H1 (cell line): ENCODE measurements at regions not wholly inside any gene's neighbourhood (a gene's known extent, or its start where the extent isn't known, plus 50 kb on each side); places are given as distances from the start of the nearest gene placed in this dataset.

Experiments used
- SP4 ChIP-seq: IDR thresholded peaks from 2 replicates; pipeline ENCODE4 v1.6.1; 2012; ENCODE audit warnings: low read length, inconsistent platforms
- YY1 ChIP-seq: IDR thresholded peaks from 2 replicates; pipeline ENCODE4 v1.6.1; 2011; ENCODE audit warnings: low read depth, mild to moderate bottlenecking, low read length
- TF ChIP-seq, protein P1 (sequence below): fragments of 300-600 bp; sonication (generic); IDR thresholded peaks from 2 replicates; pipeline ENCODE4 v1.7.1; 2012; ENCODE audit warnings: low read length, moderate library complexity, mild to moderate bottlenecking, inconsistent platforms; ENCODE audit not compliant: insufficient replicate concordance
- TF ChIP-seq, protein P2 (sequence below), 3 experiments: IDR thresholded peaks; 1 replicate in 2 of 3; 2 replicates in 1 of 3; pipeline versions ENCODE4 v1.5.1 to v1.6.1; 2011; ENCODE audit warnings: low read length in 3 of 3, mild to moderate bottlenecking in 3 of 3, inconsistent platforms in 2 of 3, low read depth in 1 of 3, moderate library complexity in 1 of 3; ENCODE audit not compliant: insufficient read depth in 1 of 3; ENCODE audit errors: control extremely low read depth in 1 of 3

DNA sequence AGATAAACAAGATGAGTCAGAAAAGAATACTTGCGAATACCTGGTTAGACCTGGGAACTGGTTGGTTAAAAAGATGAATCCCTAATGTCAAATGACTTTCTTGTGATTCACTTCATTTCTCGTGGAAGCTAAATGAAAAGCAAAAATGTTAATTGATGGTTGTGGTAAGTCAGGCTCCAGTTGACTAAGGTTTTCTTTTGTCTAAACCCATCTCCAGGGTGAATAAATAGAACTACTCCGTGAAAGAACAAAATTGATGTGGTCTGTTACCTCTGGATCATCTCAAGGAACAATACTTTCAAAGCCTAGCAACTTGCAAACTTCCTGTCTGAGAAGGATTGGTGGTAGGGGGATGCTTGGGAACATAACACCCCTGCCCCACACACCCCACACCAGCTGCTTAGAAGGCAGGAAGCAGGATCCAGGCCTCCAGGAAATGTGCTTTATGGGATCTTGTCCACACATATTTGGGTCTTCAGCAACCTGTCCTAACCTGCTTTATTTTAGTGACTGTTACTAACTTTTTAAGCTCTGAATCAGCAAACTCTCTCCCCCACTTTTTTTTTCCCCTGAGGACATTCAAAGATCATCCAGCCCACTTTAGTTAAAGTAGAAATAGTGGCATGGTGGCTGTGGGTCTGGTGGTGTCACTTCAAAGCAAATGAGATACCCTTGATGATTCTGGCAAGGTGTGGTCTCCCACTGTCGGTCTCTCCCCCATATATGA, 60.4 kb upstream of the PTHLH start (continued):
- TF ChIP-seq, protein P1, sequence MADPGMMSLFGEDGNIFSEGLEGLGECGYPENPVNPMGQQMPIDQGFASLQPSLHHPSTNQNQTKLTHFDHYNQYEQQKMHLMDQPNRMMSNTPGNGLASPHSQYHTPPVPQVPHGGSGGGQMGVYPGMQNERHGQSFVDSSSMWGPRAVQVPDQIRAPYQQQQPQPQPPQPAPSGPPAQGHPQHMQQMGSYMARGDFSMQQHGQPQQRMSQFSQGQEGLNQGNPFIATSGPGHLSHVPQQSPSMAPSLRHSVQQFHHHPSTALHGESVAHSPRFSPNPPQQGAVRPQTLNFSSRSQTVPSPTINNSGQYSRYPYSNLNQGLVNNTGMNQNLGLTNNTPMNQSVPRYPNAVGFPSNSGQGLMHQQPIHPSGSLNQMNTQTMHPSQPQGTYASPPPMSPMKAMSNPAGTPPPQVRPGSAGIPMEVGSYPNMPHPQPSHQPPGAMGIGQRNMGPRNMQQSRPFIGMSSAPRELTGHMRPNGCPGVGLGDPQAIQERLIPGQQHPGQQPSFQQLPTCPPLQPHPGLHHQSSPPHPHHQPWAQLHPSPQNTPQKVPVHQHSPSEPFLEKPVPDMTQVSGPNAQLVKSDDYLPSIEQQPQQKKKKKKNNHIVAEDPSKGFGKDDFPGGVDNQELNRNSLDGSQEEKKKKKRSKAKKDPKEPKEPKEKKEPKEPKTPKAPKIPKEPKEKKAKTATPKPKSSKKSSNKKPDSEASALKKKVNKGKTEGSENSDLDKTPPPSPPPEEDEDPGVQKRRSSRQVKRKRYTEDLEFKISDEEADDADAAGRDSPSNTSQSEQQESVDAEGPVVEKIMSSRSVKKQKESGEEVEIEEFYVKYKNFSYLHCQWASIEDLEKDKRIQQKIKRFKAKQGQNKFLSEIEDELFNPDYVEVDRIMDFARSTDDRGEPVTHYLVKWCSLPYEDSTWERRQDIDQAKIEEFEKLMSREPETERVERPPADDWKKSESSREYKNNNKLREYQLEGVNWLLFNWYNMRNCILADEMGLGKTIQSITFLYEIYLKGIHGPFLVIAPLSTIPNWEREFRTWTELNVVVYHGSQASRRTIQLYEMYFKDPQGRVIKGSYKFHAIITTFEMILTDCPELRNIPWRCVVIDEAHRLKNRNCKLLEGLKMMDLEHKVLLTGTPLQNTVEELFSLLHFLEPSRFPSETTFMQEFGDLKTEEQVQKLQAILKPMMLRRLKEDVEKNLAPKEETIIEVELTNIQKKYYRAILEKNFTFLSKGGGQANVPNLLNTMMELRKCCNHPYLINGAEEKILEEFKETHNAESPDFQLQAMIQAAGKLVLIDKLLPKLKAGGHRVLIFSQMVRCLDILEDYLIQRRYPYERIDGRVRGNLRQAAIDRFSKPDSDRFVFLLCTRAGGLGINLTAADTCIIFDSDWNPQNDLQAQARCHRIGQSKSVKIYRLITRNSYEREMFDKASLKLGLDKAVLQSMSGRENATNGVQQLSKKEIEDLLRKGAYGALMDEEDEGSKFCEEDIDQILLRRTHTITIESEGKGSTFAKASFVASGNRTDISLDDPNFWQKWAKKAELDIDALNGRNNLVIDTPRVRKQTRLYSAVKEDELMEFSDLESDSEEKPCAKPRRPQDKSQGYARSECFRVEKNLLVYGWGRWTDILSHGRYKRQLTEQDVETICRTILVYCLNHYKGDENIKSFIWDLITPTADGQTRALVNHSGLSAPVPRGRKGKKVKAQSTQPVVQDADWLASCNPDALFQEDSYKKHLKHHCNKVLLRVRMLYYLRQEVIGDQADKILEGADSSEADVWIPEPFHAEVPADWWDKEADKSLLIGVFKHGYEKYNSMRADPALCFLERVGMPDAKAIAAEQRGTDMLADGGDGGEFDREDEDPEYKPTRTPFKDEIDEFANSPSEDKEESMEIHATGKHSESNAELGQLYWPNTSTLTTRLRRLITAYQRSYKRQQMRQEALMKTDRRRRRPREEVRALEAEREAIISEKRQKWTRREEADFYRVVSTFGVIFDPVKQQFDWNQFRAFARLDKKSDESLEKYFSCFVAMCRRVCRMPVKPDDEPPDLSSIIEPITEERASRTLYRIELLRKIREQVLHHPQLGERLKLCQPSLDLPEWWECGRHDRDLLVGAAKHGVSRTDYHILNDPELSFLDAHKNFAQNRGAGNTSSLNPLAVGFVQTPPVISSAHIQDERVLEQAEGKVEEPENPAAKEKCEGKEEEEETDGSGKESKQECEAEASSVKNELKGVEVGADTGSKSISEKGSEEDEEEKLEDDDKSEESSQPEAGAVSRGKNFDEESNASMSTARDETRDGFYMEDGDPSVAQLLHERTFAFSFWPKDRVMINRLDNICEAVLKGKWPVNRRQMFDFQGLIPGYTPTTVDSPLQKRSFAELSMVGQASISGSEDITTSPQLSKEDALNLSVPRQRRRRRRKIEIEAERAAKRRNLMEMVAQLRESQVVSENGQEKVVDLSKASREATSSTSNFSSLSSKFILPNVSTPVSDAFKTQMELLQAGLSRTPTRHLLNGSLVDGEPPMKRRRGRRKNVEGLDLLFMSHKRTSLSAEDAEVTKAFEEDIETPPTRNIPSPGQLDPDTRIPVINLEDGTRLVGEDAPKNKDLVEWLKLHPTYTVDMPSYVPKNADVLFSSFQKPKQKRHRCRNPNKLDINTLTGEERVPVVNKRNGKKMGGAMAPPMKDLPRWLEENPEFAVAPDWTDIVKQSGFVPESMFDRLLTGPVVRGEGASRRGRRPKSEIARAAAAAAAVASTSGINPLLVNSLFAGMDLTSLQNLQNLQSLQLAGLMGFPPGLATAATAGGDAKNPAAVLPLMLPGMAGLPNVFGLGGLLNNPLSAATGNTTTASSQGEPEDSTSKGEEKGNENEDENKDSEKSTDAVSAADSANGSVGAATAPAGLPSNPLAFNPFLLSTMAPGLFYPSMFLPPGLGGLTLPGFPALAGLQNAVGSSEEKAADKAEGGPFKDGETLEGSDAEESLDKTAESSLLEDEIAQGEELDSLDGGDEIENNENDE, result no peak
- TF ChIP-seq SP4 (no peak), YY1 (no peak)
- TF ChIP-seq, protein P2, sequence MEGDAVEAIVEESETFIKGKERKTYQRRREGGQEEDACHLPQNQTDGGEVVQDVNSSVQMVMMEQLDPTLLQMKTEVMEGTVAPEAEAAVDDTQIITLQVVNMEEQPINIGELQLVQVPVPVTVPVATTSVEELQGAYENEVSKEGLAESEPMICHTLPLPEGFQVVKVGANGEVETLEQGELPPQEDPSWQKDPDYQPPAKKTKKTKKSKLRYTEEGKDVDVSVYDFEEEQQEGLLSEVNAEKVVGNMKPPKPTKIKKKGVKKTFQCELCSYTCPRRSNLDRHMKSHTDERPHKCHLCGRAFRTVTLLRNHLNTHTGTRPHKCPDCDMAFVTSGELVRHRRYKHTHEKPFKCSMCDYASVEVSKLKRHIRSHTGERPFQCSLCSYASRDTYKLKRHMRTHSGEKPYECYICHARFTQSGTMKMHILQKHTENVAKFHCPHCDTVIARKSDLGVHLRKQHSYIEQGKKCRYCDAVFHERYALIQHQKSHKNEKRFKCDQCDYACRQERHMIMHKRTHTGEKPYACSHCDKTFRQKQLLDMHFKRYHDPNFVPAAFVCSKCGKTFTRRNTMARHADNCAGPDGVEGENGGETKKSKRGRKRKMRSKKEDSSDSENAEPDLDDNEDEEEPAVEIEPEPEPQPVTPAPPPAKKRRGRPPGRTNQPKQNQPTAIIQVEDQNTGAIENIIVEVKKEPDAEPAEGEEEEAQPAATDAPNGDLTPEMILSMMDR (IDR thresholded peaks at IDR 0.05; ENCODE audit: control extremely low read depth in 1 of 3, insufficient read depth in 1 of 3, low read depth in 1 of 3, low read length in 3 of 3), result no peak
